CD14-positive monocyte (primary cell): ENCODE measurements at regions not wholly inside any gene's neighbourhood (a gene's known extent, or its start where the extent isn't known, plus 50 kb on each side); places are given as distances from the start of the nearest gene placed in this dataset.

Source experiments
- DNase-seq, 3 donors: peaks; one replicate each; pipeline ENCODE4 v3.0.0-alpha.2; 2011 to 2022
- H2AFZ ChIP-seq: 2 replicates; pipeline ENCODE4 v1.6.0; 2012; ENCODE audit warnings: mild to moderate bottlenecking, low read depth, low read length, inconsistent platforms; ENCODE audit not compliant: insufficient read depth, poor library complexity, severe bottlenecking
- H3K27ac ChIP-seq, 2 donors: 1 replicate in 1 of 2; 2 replicates in 1 of 2; pipeline ENCODE4 v1.5.1; 2012 to 2013; ENCODE audit warnings: low read length in 2 of 2, control low read depth in 1 of 2, inconsistent platforms in 1 of 2, low read depth in 1 of 2, mild to moderate bottlenecking in 1 of 2
- H3K27me3 ChIP-seq, 2 donors: one replicate each; pipeline versions ENCODE4 v1.6.0 to v1.6.1; 2011 to 2013; ENCODE audit warnings: low read length in 2 of 2; ENCODE audit not compliant: control insufficient read depth in 2 of 2, insufficient read depth in 2 of 2
- H3K36me3 ChIP-seq, 2 donors: replicated peaks in 1 of 2; 1 replicate in 1 of 2; 2 replicates in 1 of 2; pipeline versions ENCODE4 v1.5.1 to v1.6.1; 2012 to 2013; ENCODE audit warnings: low read length in 2 of 2, control low read depth in 1 of 2, inconsistent platforms in 1 of 2, mild to moderate bottlenecking in 1 of 2; ENCODE audit not compliant: insufficient read depth in 2 of 2, control insufficient read depth in 1 of 2
- H3K4me1 ChIP-seq, 2 donors: 1 replicate in 1 of 2; 2 replicates in 1 of 2; pipeline versions ENCODE4 v1.5.1 to v1.6.1; 2012 to 2013; ENCODE audit warnings: low read length in 2 of 2, control low read depth in 1 of 2, inconsistent platforms in 1 of 2, mild to moderate bottlenecking in 1 of 2, moderate library complexity in 1 of 2; ENCODE audit not compliant: insufficient read depth in 2 of 2, control insufficient read depth in 1 of 2
- H3K4me2 ChIP-seq: replicated peaks from 2 replicates; pipeline ENCODE3; 2012; ENCODE audit warnings: low read length, moderate library complexity, mild to moderate bottlenecking; ENCODE audit not compliant: poor library complexity, severe bottlenecking; ENCODE audit errors: extremely low read depth
- H3K4me3 ChIP-seq, 3 experiments: fragments of 200-600 bp in 1 of 3; sonication (generic) in 1 of 3; replicated peaks in 1 of 3; 1 replicate in 2 of 3; 2 replicates in 1 of 3; pipeline ENCODE4 v1.5.1; 2011 to 2013; ENCODE audit warnings: low read length in 3 of 3, mild to moderate bottlenecking in 3 of 3, control low read depth in 2 of 3, low read depth in 2 of 3, inconsistent platforms in 1 of 3, moderate library complexity in 1 of 3
- H3K79me2 ChIP-seq: 2 replicates; pipeline ENCODE4 v1.6.0; 2012; ENCODE audit warnings: mild to moderate bottlenecking, control low read depth, inconsistent platforms, low read length, moderate library complexity; ENCODE audit not compliant: insufficient read depth
- H3K9ac ChIP-seq: 2 replicates; pipeline ENCODE4 v1.6.0; 2017; ENCODE audit warnings: low read length, mild to moderate bottlenecking; ENCODE audit not compliant: insufficient read depth, poor library complexity, severe bottlenecking
- H3K9me3 ChIP-seq, 2 donors: replicated peaks in 1 of 2; 1 replicate in 1 of 2; 2 replicates in 1 of 2; pipeline versions ENCODE4 v1.5.1 to v1.6.1; 2012 to 2013; ENCODE audit warnings: low read length in 2 of 2, control low read depth in 1 of 2; ENCODE audit not compliant: control insufficient read depth in 1 of 2, insufficient read depth in 1 of 2
- H4K20me1 ChIP-seq: 2 replicates; pipeline ENCODE4 v1.6.0; 2012; ENCODE audit warnings: mild to moderate bottlenecking, low read length, control low read depth, moderate library complexity; ENCODE audit not compliant: insufficient read depth
- H3K27ac Mint-ChIP-seq, 7 donors: one replicate each; pipeline ENCODE4 v1.8.0; 2020; ENCODE audit warnings: mild to moderate bottlenecking in 7 of 7, mixed read lengths in 7 of 7, moderate library complexity in 6 of 7, inconsistent platforms in 2 of 7
- H3K27me3 Mint-ChIP-seq, 3 donors: one replicate each; pipeline ENCODE4 v1.8.0; 2021 to 2022; ENCODE audit warnings: low read depth in 3 of 3, mild to moderate bottlenecking in 3 of 3, mixed read lengths in 3 of 3, moderate library complexity in 3 of 3, inconsistent platforms in 1 of 3
- H3K36me3 Mint-ChIP-seq, 2 donors: one replicate each; pipeline ENCODE4 v1.8.0; 2020; ENCODE audit warnings: mixed read lengths in 2 of 2, inconsistent platforms in 1 of 2, mild to moderate bottlenecking in 1 of 2
- H3K4me1 Mint-ChIP-seq: one replicate; pipeline ENCODE4 v1.8.0; 2020; ENCODE audit warnings: mild to moderate bottlenecking, mixed read lengths
- H3K4me3 Mint-ChIP-seq, 2 donors: one replicate each; pipeline ENCODE4 v1.8.0; 2020; ENCODE audit warnings: mild to moderate bottlenecking in 2 of 2, mixed read lengths in 2 of 2, moderate library complexity in 1 of 2
- H3K9me3 Mint-ChIP-seq, 7 donors: one replicate each; pipeline ENCODE4 v1.8.0; 2020 to 2022; ENCODE audit warnings: mixed read lengths in 7 of 7, mild to moderate bottlenecking in 6 of 7, moderate library complexity in 6 of 7, inconsistent platforms in 2 of 7
- CTCF ChIP-seq: fragments of 200-600 bp; IDR thresholded peaks from one replicate; pipeline ENCODE4 v1.8.0; 2022; ENCODE audit warnings: antibody characterized with exemption, mild to moderate bottlenecking
- WGBS: methylation state at CpG from one replicate; pipeline ENCODE4 v1.1.5; 2013; ENCODE audit warnings: missing lambda C conversion rate; ENCODE audit not compliant: insufficient coverage; 5-methylcytosine and 5-hydroxymethylcytosine counted together
- intact Hi-C, 2 donors: fragments of 100-400 bp; cut with micrococcal nuclease; formaldehyde crosslinking; loops; one replicate each; pipeline versions ENCODE4 v1.15.0 to v1.15.1; 2023

DNA sequence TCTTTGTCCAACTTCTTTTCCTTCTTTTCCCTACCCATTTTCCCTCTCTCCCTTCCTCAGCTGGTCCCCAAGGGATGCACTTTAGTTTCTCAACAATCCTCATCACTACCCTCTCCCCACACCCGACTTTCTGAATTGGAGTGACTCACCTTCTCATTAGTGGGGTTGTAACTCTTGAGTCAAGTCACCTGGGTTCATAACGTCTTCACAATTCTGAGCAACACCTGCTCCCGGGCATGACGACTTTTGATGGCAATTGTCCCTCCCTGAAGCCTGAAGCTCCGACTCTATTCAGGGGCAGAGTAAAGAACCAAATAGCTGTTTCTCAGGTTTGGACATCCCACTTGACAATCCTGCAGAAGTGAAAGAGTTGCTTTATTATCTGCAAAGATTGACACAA is 82.7 kb upstream of the OTX2 start:
- Histone ChIP-seq H3K36me3 (no peaks in the 10 kb centered on the region), H2AFZ (no peak overlapping the region), H3K27ac (no peak overlapping the region), H3K9me3 (no peaks in the 10 kb centered on the region), H3K4me3 (no peak overlapping the region), H3K4me1 (no peaks in the 10 kb centered on the region), H3K9ac (no peak overlapping the region), H3K4me2 (no peak overlapping the region), H3K27me3 (no peaks in the 10 kb centered on the region), H3K79me2 (no peaks in the 10 kb centered on the region), H4K20me1 (no peaks in the 10 kb centered on the region)
- intact Hi-C loops, result no loop called here
- Mint-ChIP-seq H3K4me3 (no peak overlapping the region), H3K27me3 (peaks cover 0 to 8% (median 2%) of the 10 kb centered on the region in 3 donors), H3K9me3 (peaks cover 0 to 4% (median 0%) of the 10 kb centered on the region in 7 donors), H3K36me3 (no peaks in the 10 kb centered on the region), H3K27ac (no peak overlapping the region), H3K4me1 (no peaks in the 10 kb centered on the region)
- no peak for TF ChIP-seq CTCF
- DNase-seq, result no peak
- 63% methylated on average over 5 of the region's 5 CpGs for WGBS

DNA sequence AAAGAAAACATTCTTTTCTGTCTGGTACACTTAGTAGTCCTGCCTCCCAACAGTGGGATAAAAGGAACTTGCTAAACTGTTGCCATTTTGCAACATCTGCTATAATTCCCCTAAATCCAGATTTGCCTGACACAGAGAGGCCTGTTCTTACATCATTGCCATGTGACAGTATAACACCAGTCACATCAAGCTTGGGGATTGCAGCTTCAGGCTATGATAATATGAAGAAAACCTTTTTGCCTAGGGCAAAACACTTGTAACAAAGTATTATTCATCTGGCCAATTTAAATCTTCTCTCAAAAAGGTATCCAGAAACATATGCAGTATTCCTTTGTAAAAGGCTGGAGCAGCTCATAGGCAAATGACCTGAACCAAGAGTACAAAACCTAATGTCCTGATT is 80.9 kb upstream of the OTX2 start:
- H3K9me3 ChIP-seq, result no peaks in the 10 kb centered on the region
- no peaks in the 10 kb centered on the region for H3K36me3 ChIP-seq
- intact Hi-C loops, result no loop called here
- H3K27me3 ChIP-seq, result no peaks in the 10 kb centered on the region
- no peak for DNase-seq
- Mint-ChIP-seq H3K4me1 (no peaks in the 10 kb centered on the region), H3K36me3 (no peaks in the 10 kb centered on the region), H3K9me3 (peaks cover 0 to 2% (median 0%) of the 10 kb centered on the region in 7 donors), H3K4me3 (no peak overlapping the region), H3K27me3 (peaks cover 0 to 10% (median 2%) of the 10 kb centered on the region in 3 donors), H3K27ac (no peak overlapping the region)
- no peak overlapping the region for H2AFZ ChIP-seq
- TF ChIP-seq CTCF, result no peak
- no peak overlapping the region for H3K27ac ChIP-seq
- H3K4me1 ChIP-seq, result no peaks in the 10 kb centered on the region
- H3K4me2 ChIP-seq, result no peak overlapping the region
- H3K79me2 ChIP-seq, result no peaks in the 10 kb centered on the region
- H3K9ac ChIP-seq, result no peak overlapping the region
- no peak overlapping the region for H3K4me3 ChIP-seq
- H4K20me1 ChIP-seq, result no peaks in the 10 kb centered on the region
